HepG2 (cell line): ENCODE measurements at regions not wholly inside any gene's neighbourhood (a gene's known extent, or its start where the extent isn't known, plus 50 kb on each side); places are given as distances from the start of the nearest gene placed in this dataset.
A peak's percentile ranks its signal among the peaks of the same experiment; 100 is the strongest.

Experiments
- ATAC-seq: fragments of 200-7000 bp; cut with Tn5 transposase; 3 replicates; pipeline ENCODE4 v1.9.1; 2020; ENCODE audit warnings: mild to moderate bottlenecking, moderate library complexity
- BruUV-seq: library from RNA; stranded (reverse); fragments of 400-500 nt; replicated peaks from 2 replicates; lab custom pipeline; 2021; lab: Mats Ljungman, UMichigan
- CTCF ChIA-PET: fragments of 300-600 bp; formaldehyde crosslinking; extraction: SDS; loops from one replicate; lab custom pipeline; 2021; ENCODE audit warnings: low total read pairs, inconsistent platforms, low intra/inter-chr PET ratio; lab: Yijun Ruan, JAX
- POLR2A ChIA-PET: fragments of 350-600 bp; sonication (Branson Sonifier 250); formaldehyde crosslinking; loops from one replicate; lab custom pipeline; 2020; ENCODE audit warnings: antibody characterized with exemption, inconsistent platforms; lab: Yijun Ruan, JAX
- DNase-seq: peaks from one replicate; pipeline ENCODE4 v3.0.0-alpha.2; 2015; ENCODE audit warnings: low spot score
- FAIRE-seq: peaks from 3 replicates; lab custom pipeline; 2011; peaks lifted over from hg19 to GRCh38; lab: Jason Lieb, UNC
- H2AFZ ChIP-seq: one replicate; pipeline ENCODE4 v1.6.1; 2011; ENCODE audit warnings: low read length, inconsistent platforms
- H3K27ac ChIP-seq: fragments of 300-600 bp; 3 replicates; pipeline ENCODE4 v1.8.0; 2011; ENCODE audit warnings: mixed run types, mild to moderate bottlenecking, mixed read lengths, low read length, inconsistent platforms; ENCODE audit not compliant: insufficient read depth; ENCODE audit errors: extremely low read length
- H3K27me3 ChIP-seq, 2 experiments: fragments of 200-600 bp in 1 of 2; 2 replicates in 1 of 2; 3 replicates in 1 of 2; pipeline versions ENCODE4 v1.6.0 to v1.8.0; 2011; ENCODE audit warnings: low read length in 2 of 2, mild to moderate bottlenecking in 2 of 2, moderate library complexity in 2 of 2, inconsistent platforms in 1 of 2; ENCODE audit not compliant: insufficient read depth in 2 of 2, control insufficient read depth in 1 of 2
- H3K36me3 ChIP-seq, 2 experiments: fragments of 200-600 bp in 1 of 2; replicated peaks in 1 of 2; 2 replicates in 1 of 2; 3 replicates in 1 of 2; pipeline versions ENCODE4 v1.5.1 to v1.8.0; 2011; ENCODE audit warnings: low read length in 2 of 2, inconsistent platforms in 1 of 2; ENCODE audit not compliant: insufficient read depth in 2 of 2, control insufficient read depth in 1 of 2
- H3K4me1 ChIP-seq: 2 replicates; pipeline ENCODE4 v1.5.1; 2012; ENCODE audit warnings: low read length, inconsistent platforms; ENCODE audit not compliant: insufficient read depth
- H3K4me2 ChIP-seq: 2 replicates; pipeline ENCODE4 v1.6.0; 2011; ENCODE audit warnings: low read depth, low read length, inconsistent platforms
- H3K4me3 ChIP-seq, 3 experiments: fragments of 200-600 bp in 1 of 3; sonication (generic), shearing (Covaris generic) in 1 of 3; replicated peaks in 1 of 3; 2 replicates each; pipeline ENCODE4 v1.5.1; 2011 to 2016; ENCODE audit warnings: low read length in 3 of 3, inconsistent platforms in 2 of 3, low read depth in 2 of 3, mild to moderate bottlenecking in 2 of 3, control low read depth in 1 of 3, mixed read lengths in 1 of 3; ENCODE audit not compliant: insufficient read depth in 1 of 3
- H3K79me2 ChIP-seq: one replicate; pipeline ENCODE4 v1.6.1; 2011; ENCODE audit warnings: low read length, inconsistent platforms; ENCODE audit not compliant: insufficient read depth
- H3K9ac ChIP-seq: 2 replicates; pipeline ENCODE4 v1.6.0; 2011; ENCODE audit warnings: mild to moderate bottlenecking, low read depth, low read length, inconsistent platforms; ENCODE audit not compliant: insufficient read depth
- H3K9me3 ChIP-seq: 2 replicates; pipeline ENCODE4 v1.5.1; 2012; ENCODE audit warnings: mild to moderate bottlenecking, low read length
- H4K20me1 ChIP-seq: 2 replicates; pipeline ENCODE4 v1.6.0; 2011; ENCODE audit warnings: inconsistent platforms, mild to moderate bottlenecking, low read length, moderate library complexity; ENCODE audit not compliant: insufficient read depth
- ATF7 ChIP-seq, 2 experiments: fragments of 450-650 bp in 1 of 2; sonication (generic) in 1 of 2; formaldehyde crosslinking in 1 of 2; IDR thresholded peaks; 2 replicates each; pipeline versions ENCODE4 v1.4.0 to v1.6.1; 2016 to 2020; ENCODE audit warnings: antibody characterized with exemption in 1 of 2, mild to moderate bottlenecking in 1 of 2, missing genetic modification reagents in 1 of 2
- CREB1 ChIP-seq, 2 experiments: fragments of 450-650 bp in 1 of 2; IDR thresholded peaks; 2 replicates each; pipeline ENCODE4 v1.6.1; 2016 to 2017; ENCODE audit warnings: control low read depth in 1 of 2, mild to moderate bottlenecking in 1 of 2, missing compliant biosample characterization in 1 of 2, missing genetic modification characterization in 1 of 2
- KAT7 ChIP-seq: IDR thresholded peaks from 2 replicates; pipeline ENCODE4 v1.6.1; 2018; ENCODE audit warnings: borderline replicate concordance, missing compliant biosample characterization
- KDM4B ChIP-seq: sonication (generic); formaldehyde crosslinking; IDR thresholded peaks from 2 replicates; pipeline ENCODE4 v1.4.0; 2020; ENCODE audit warnings: missing genetic modification reagents
- WGBS: methylation state at CpG from one replicate; pipeline ENCODE4 v1.1.6; 2017; ENCODE audit warnings: low lambda C conversion rate; 5-methylcytosine and 5-hydroxymethylcytosine counted together
- in situ Hi-C: cut with HindIII; loops from 2 replicates; pipeline ENCODE4 v1.10.0; 2017; ENCODE audit warnings: low pct_unique_long_range_greater_than_20kb; ENCODE audit not compliant: extremely low pct_ligation_motif_present
- intact Hi-C: fragments of 100-400 bp; cut with micrococcal nuclease; formaldehyde crosslinking; loops from one replicate; pipeline ENCODE4 v1.10.0; 2022; ENCODE audit not compliant: unreplicated experiment

GRCh38 chr13:73601708-73602107, 532.5 kb downstream of the KLF12 start:
- no peak overlapping the region for H3K9ac ChIP-seq
- no peaks in the 10 kb centered on the region for H4K20me1 ChIP-seq
- TF ChIP-seq KDM4B (CRISPR knock-in tag) (no peak), CREB1 (IDR thresholded peaks at IDR 0.05) (peak; percentile 20; the same call in 1 of the 2 replicates), CREB1 (CRISPR knock-in tag; IDR thresholded peaks at IDR 0.05) (no peak), ATF7 (IDR thresholded peaks at IDR 0.05) (peak; percentile 91), ATF7 (CRISPR knock-in tag; IDR thresholded peaks at IDR 0.05) (no peak)
- TF ChIP-seq, all 625 proteins: peak for 2
- CTCF ChIA-PET = no interaction called here
- intact Hi-C loops = no loop called here
- no peaks in the 10 kb centered on the region for H3K4me1 ChIP-seq
- WGBS = 87% methylated on average over 1 of the region's 1 CpG
- no peak overlapping the region for H2AFZ ChIP-seq
- no peak for FAIRE-seq
- DNase-seq = no peak
- H3K9me3 ChIP-seq = no peaks in the 10 kb centered on the region
- no peak overlapping the region for H3K27ac ChIP-seq
- no peaks in the 10 kb centered on the region for H3K79me2 ChIP-seq
- in situ Hi-C loops = no loop called here
- POLR2A ChIA-PET = no interaction called here
- no peaks in the 10 kb centered on the region for H3K36me3 ChIP-seq
- ATAC-seq = no peak
- H3K4me3 ChIP-seq = no peak overlapping the region
- BruUV-seq = no TSS peak
- H3K27me3 ChIP-seq = no peaks in the 10 kb centered on the region; a peak in 1 of 5 replicates
- no peak overlapping the region for H3K4me2 ChIP-seq

GRCh38 chr13:73599232-73600128, 534.7 kb downstream of the KLF12 start:
- Histone ChIP-seq H3K4me1 (no peaks in the 10 kb centered on the region), H3K4me3 (no peak overlapping the region), H3K27me3 (no peaks in the 10 kb centered on the region; a peak in 1 of 5 replicates), H3K79me2 (no peaks in the 10 kb centered on the region), H4K20me1 (no peaks in the 10 kb centered on the region), H3K27ac (no peak overlapping the region), H3K9me3 (no peaks in the 10 kb centered on the region), H3K36me3 (no peaks in the 10 kb centered on the region), H3K9ac (no peak overlapping the region), H3K4me2 (no peak overlapping the region), H2AFZ (no peak overlapping the region)
- ATAC-seq (no peak), DNase-seq (no peak), FAIRE-seq (no peak)
- TF ChIP-seq KAT7 = no peak
- ChIA-PET CTCF (no interaction called here), POLR2A (no interaction called here)
- intact Hi-C loops = no loop called here
- no TSS peak for BruUV-seq
- in situ Hi-C loops = no loop called here
- WGBS = 57% methylated on average over 9 of the region's 9 CpGs
